ENCODE measurements at regions not wholly inside any gene's neighbourhood (a gene's known extent, or its start where the extent isn't known, plus 50 kb on each side); places are given as distances from the start of the nearest gene placed in this dataset.

DNA sequence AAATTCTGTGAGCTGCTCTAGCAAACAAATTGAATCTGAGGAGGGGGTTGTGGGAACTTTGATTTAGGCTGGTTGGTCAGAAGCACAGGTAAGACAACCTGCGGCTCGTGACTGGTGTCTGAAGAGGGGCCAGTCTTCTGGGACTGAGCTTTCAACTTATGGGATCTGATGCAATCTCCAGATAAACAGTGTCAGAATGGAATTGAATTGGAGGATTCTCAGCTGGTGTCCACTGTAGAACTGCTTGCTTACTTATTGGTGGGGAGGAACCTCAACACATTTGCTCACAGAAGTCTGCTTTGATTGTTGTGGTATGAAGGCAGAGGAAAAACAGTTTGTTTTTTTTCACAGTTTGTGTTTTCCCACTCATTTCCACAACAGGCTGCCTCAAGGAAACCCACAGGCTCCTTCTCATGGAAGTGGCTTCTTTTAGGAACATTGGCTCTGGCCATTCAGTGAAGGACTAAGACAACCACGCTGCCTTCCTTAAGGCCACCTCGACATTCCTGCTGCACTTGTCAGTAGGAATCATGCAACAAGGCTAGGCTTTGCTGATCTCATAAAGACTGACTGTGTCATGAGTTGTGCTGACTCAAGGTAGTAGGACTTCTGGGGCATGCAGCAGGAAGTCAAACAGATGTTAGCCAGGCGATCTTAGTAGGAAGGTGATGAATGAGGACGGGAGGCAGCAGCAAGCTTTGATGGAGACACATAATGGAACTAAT lies 104.7 kb downstream of the TSN start:
- H3K9me3 Mint-ChIP-seq (ENCODE audit: unreplicated experiment), result peaks cover 7% of the 10 kb centered on the region
- peak overlapping the region; percentile 57 for H3K27ac ChIP-seq (ENCODE audit: low read depth, low read length)
- H3K27me3 Mint-ChIP-seq (ENCODE audit: low read depth, unreplicated experiment), result no peaks in the 10 kb centered on the region
- H2AFZ ChIP-seq (ENCODE audit: low read depth, low read length), result peak overlapping the region; percentile 46
- H3K9me3 ChIP-seq (ENCODE audit: insufficient read depth, low read depth, low read length), result no peaks in the 10 kb centered on the region
- H3K4me2 ChIP-seq (ENCODE audit: low read length), result peak overlapping the region; percentile 36
- H3K9ac ChIP-seq (ENCODE audit: low read length), result no peak overlapping the region
- peak overlapping the region; percentile 89 for H3K27ac Mint-ChIP-seq (ENCODE audit: unreplicated experiment)
- peaks cover 9% of the 10 kb centered on the region for H3K4me1 ChIP-seq (ENCODE audit: insufficient read depth, low read length)
- no peak overlapping the region for H3K4me3 ChIP-seq (ENCODE audit: insufficient read depth, low read depth, low read length)
- no peak overlapping the region for H3K4me3 Mint-ChIP-seq (ENCODE audit: unreplicated experiment)
- TF ChIP-seq EZH2 (IDR thresholded peaks at IDR 0.05; ENCODE audit: insufficient read depth, low read length), result no peak
- TF ChIP-seq, protein P1, sequence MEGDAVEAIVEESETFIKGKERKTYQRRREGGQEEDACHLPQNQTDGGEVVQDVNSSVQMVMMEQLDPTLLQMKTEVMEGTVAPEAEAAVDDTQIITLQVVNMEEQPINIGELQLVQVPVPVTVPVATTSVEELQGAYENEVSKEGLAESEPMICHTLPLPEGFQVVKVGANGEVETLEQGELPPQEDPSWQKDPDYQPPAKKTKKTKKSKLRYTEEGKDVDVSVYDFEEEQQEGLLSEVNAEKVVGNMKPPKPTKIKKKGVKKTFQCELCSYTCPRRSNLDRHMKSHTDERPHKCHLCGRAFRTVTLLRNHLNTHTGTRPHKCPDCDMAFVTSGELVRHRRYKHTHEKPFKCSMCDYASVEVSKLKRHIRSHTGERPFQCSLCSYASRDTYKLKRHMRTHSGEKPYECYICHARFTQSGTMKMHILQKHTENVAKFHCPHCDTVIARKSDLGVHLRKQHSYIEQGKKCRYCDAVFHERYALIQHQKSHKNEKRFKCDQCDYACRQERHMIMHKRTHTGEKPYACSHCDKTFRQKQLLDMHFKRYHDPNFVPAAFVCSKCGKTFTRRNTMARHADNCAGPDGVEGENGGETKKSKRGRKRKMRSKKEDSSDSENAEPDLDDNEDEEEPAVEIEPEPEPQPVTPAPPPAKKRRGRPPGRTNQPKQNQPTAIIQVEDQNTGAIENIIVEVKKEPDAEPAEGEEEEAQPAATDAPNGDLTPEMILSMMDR (IDR thresholded peaks at IDR 0.05; ENCODE audit: insufficient read depth, low read depth, low read length), result no peak
- DNase-seq (ENCODE audit: low read depth), result peak; percentile 30
- FAIRE-seq, result peak; percentile 71
- peaks cover 7% of the 10 kb centered on the region for H3K27me3 ChIP-seq (ENCODE audit: insufficient read depth, low read length)
- H3K36me3 ChIP-seq (ENCODE audit: insufficient read depth, low read length), result no peaks in the 10 kb centered on the region
- H3K4me1 Mint-ChIP-seq (ENCODE audit: low read depth, unreplicated experiment), result peaks cover 17% of the 10 kb centered on the region
- H4K20me1 ChIP-seq (ENCODE audit: insufficient read depth, low read length), result no peaks in the 10 kb centered on the region
- peaks cover 2% of the 10 kb centered on the region for H3K36me3 Mint-ChIP-seq (ENCODE audit: low read depth, unreplicated experiment)
- no peaks in the 10 kb centered on the region for H3K79me2 ChIP-seq (ENCODE audit: insufficient read depth, low read length)

DNA sequence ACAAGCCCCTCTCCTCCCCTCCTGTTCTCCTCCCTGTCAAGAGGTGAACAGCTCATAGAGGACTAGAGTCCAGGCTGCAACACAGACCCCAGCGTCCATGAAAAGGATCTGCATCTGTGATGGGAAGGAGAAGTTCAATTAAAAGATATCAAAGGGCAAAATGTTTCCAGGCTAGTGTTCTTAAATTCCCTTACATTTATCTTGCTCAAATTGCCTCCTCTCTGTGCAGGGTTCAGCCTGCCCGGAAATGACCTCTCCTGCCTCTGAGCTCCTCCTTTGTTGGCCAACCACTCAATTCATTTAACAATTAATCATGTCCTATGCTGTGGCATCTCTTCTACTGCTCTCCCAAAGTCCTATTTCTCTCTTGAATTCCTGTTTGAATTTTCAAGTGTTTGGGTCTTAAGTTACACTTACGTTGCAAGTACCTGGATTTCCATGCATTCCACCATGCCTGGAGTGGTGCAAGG lies 105.3 kb downstream of the TSN start:
- H3K27me3 Mint-ChIP-seq (ENCODE audit: low read depth, unreplicated experiment), result no peaks in the 10 kb centered on the region
- peaks cover 3% of the 10 kb centered on the region for H3K27me3 ChIP-seq (ENCODE audit: insufficient read depth, low read length)
- peaks cover 2% of the 10 kb centered on the region for H3K36me3 Mint-ChIP-seq (ENCODE audit: low read depth, unreplicated experiment)
- peak overlapping the region; percentile 73 for H3K27ac Mint-ChIP-seq (ENCODE audit: unreplicated experiment)
- no peak overlapping the region for H3K4me3 Mint-ChIP-seq (ENCODE audit: unreplicated experiment)
- TF ChIP-seq EZH2 (IDR thresholded peaks at IDR 0.05; ENCODE audit: insufficient read depth, low read length), result no peak
- TF ChIP-seq, protein P1 (IDR thresholded peaks at IDR 0.05; ENCODE audit: insufficient read depth, low read depth, low read length), result no peak
- DNase-seq (ENCODE audit: low read depth), result no peak
- peak overlapping the region; percentile 36 for H3K4me2 ChIP-seq (ENCODE audit: low read length)
- H3K9me3 Mint-ChIP-seq (ENCODE audit: unreplicated experiment), result peaks cover 7% of the 10 kb centered on the region
- no peak for FAIRE-seq
- no peaks in the 10 kb centered on the region for H3K79me2 ChIP-seq (ENCODE audit: insufficient read depth, low read length)
- H2AFZ ChIP-seq (ENCODE audit: low read depth, low read length), result peak overlapping the region; percentile 46
- peaks cover 9% of the 10 kb centered on the region for H3K4me1 ChIP-seq (ENCODE audit: insufficient read depth, low read length)
- H3K4me1 Mint-ChIP-seq (ENCODE audit: low read depth, unreplicated experiment), result peaks cover 18% of the 10 kb centered on the region
- no peak overlapping the region for H3K4me3 ChIP-seq (ENCODE audit: insufficient read depth, low read depth, low read length)
- H3K9me3 ChIP-seq (ENCODE audit: insufficient read depth, low read depth, low read length), result no peaks in the 10 kb centered on the region
- H3K9ac ChIP-seq (ENCODE audit: low read length), result no peak overlapping the region
- H3K36me3 ChIP-seq (ENCODE audit: insufficient read depth, low read length), result no peaks in the 10 kb centered on the region
- no peak overlapping the region for H3K27ac ChIP-seq (ENCODE audit: low read depth, low read length)
- no peaks in the 10 kb centered on the region for H4K20me1 ChIP-seq (ENCODE audit: insufficient read depth, low read length)

DNA sequence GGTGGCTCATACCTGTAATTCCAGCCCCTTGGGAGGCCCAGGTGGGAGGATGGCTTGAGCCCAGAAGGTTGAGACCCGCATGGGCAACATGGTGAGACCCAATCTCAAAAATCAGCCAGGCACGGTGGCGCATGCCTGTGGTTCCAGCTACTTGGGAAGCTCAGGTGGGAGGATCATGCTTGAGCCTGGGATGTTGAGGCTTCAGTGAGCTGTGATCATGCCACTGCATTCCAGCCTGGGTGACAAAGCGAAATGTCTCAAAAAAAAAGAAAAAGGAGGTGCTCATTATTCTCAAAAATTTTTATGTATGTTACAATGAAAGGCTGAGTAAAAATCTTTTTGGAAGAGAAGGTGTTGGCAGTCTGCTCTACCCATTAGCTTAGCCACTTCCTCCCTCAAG lies 106.8 kb downstream of the TSN start:
- H4K20me1 ChIP-seq (ENCODE audit: insufficient read depth, low read length), result no peaks in the 10 kb centered on the region
- H3K79me2 ChIP-seq (ENCODE audit: insufficient read depth, low read length), result no peaks in the 10 kb centered on the region
- H3K4me3 ChIP-seq (ENCODE audit: insufficient read depth, low read depth, low read length), result no peak overlapping the region
- no peak overlapping the region for H2AFZ ChIP-seq (ENCODE audit: low read depth, low read length)
- peaks cover 27% of the 10 kb centered on the region for H3K4me1 Mint-ChIP-seq (ENCODE audit: low read depth, unreplicated experiment)
- peaks cover 12% of the 10 kb centered on the region for H3K4me1 ChIP-seq (ENCODE audit: insufficient read depth, low read length)
- peaks cover 2% of the 10 kb centered on the region for H3K36me3 Mint-ChIP-seq (ENCODE audit: low read depth, unreplicated experiment)
- H3K27me3 ChIP-seq (ENCODE audit: insufficient read depth, low read length), result no peaks in the 10 kb centered on the region
- H3K9me3 ChIP-seq (ENCODE audit: insufficient read depth, low read depth, low read length), result no peaks in the 10 kb centered on the region
- H3K27ac ChIP-seq (ENCODE audit: low read depth, low read length), result no peak overlapping the region
- no peak overlapping the region for H3K4me3 Mint-ChIP-seq (ENCODE audit: unreplicated experiment)
- no peaks in the 10 kb centered on the region for H3K27me3 Mint-ChIP-seq (ENCODE audit: low read depth, unreplicated experiment)
- TF ChIP-seq, protein P1 (IDR thresholded peaks at IDR 0.05; ENCODE audit: insufficient read depth, low read depth, low read length), result no peak
- no peak for TF ChIP-seq EZH2 (IDR thresholded peaks at IDR 0.05; ENCODE audit: insufficient read depth, low read length)
- no peak for FAIRE-seq
- H3K9ac ChIP-seq (ENCODE audit: low read length), result no peak overlapping the region
- H3K9me3 Mint-ChIP-seq (ENCODE audit: unreplicated experiment), result peaks cover 7% of the 10 kb centered on the region
- DNase-seq (ENCODE audit: low read depth), result no peak
- H3K36me3 ChIP-seq (ENCODE audit: insufficient read depth, low read length), result no peaks in the 10 kb centered on the region
- H3K4me2 ChIP-seq (ENCODE audit: low read length), result no peak overlapping the region
- no peak overlapping the region for H3K27ac Mint-ChIP-seq (ENCODE audit: unreplicated experiment)
